HEK293T (cell line): ENCODE measurements at regions not wholly inside any gene's neighbourhood (a gene's known extent, or its start where the extent isn't known, plus 50 kb on each side); places are given as distances from the start of the nearest gene placed in this dataset.
"Not testable (repeated sequence)": the region's sequence is repeated elsewhere in the genome, so short reads cannot be mapped to it uniquely, and the experiment has no call there.

Experiments used
- BHLHE40 ChIP-seq: fragments of 450-650 bp; IDR thresholded peaks from 2 replicates; pipeline ENCODE4 v1.6.1; 2016; ENCODE audit warnings: mild to moderate bottlenecking, moderate library complexity, borderline replicate concordance
- CTBP1 ChIP-seq: fragments of 450-650 bp; IDR thresholded peaks from 2 replicates; pipeline ENCODE4 v1.6.1; 2016; ENCODE audit warnings: borderline replicate concordance
- ELF4 ChIP-seq: fragments of 450-650 bp; IDR thresholded peaks from 2 replicates; pipeline ENCODE4 v1.6.1; 2017; ENCODE audit warnings: antibody characterized with exemption
- FOXA1 ChIP-seq: fragments of 450-650 bp; IDR thresholded peaks from 2 replicates; pipeline ENCODE4 v1.6.1; 2016; ENCODE audit warnings: mild to moderate bottlenecking
- FOXK2 ChIP-seq: fragments of 450-650 bp; IDR thresholded peaks from 2 replicates; pipeline ENCODE4 v1.6.1; 2016; ENCODE audit warnings: mild to moderate bottlenecking
- FOXM1 ChIP-seq: fragments of 450-650 bp; IDR thresholded peaks from 2 replicates; pipeline ENCODE4 v1.6.1; 2017; ENCODE audit warnings: mild to moderate bottlenecking, borderline replicate concordance
- HDGF ChIP-seq: fragments of 450-650 bp; IDR thresholded peaks from 2 replicates; pipeline ENCODE4 v1.6.1; 2017; ENCODE audit warnings: antibody characterized with exemption, borderline replicate concordance
- L3MBTL2 ChIP-seq: fragments of 450-650 bp; conservative IDR thresholded peaks from 2 replicates; pipeline ENCODE4 v1.6.1; 2016; ENCODE audit warnings: mild to moderate bottlenecking
- NFRKB ChIP-seq: fragments of 450-650 bp; IDR thresholded peaks from 2 replicates; pipeline ENCODE4 v1.6.1; 2016; ENCODE audit warnings: mild to moderate bottlenecking, moderate library complexity
- PKNOX1 ChIP-seq: fragments of 450-650 bp; IDR thresholded peaks from 2 replicates; pipeline ENCODE4 v1.6.1; 2016
- SP1 ChIP-seq: fragments of 450-650 bp; IDR thresholded peaks from 2 replicates; pipeline ENCODE4 v1.6.1; 2017
- ZNF384 ChIP-seq: fragments of 450-650 bp; IDR thresholded peaks from 2 replicates; pipeline ENCODE4 v1.6.1; 2016

- not testable (repeated sequence) for TF ChIP-seq SP1, FOXK2, ZNF384, HDGF, NFRKB, FOXA1, FOXM1, PKNOX1, BHLHE40, L3MBTL2, CTBP1, ELF4
Observed at GRCh38 chr1:95663530-95663929, 429.5 kb downstream of the RWDD3 start.
